Transverse colon (tissue), 4 donors: ENCODE measurements at regions not wholly inside any gene's neighbourhood (a gene's known extent, or its start where the extent isn't known, plus 50 kb on each side); places are given as distances from the start of the nearest gene placed in this dataset.

Source experiments
- DNase-seq: peaks from one replicate; pipeline ENCODE4 v3.0.0-alpha.2; 2019
- H3K27ac ChIP-seq, 4 donors: fragments of 200-600 bp; sonication (generic); 2 replicates each; pipeline ENCODE4 v1.5.1; 2016 to 2018; ENCODE audit warnings: inconsistent platforms in 4 of 4
- H3K27me3 ChIP-seq: fragments of 200-600 bp; sonication (generic); 2 replicates; pipeline ENCODE4 v1.5.1; 2017; ENCODE audit warnings: inconsistent platforms
- H3K36me3 ChIP-seq, 4 donors: fragments of 200-600 bp; sonication (generic); 2 replicates each; pipeline ENCODE4 v1.5.1; 2017 to 2019; ENCODE audit warnings: inconsistent platforms in 4 of 4
- H3K4me1 ChIP-seq, 4 donors: fragments of 200-600 bp; sonication (generic); 2 replicates each; pipeline ENCODE4 v1.5.1; 2017 to 2020; ENCODE audit warnings: inconsistent platforms in 4 of 4
- H3K4me3 ChIP-seq, 4 donors: fragments of 200-600 bp; sonication (generic); 1 replicate in 1 of 4; 2 replicates in 3 of 4; pipeline versions ENCODE4 v1.5.1 to v1.6.1; 2017 to 2019; ENCODE audit warnings: inconsistent platforms in 4 of 4
- H3K9me3 ChIP-seq, 2 donors: fragments of 200-600 bp; sonication (generic); 2 replicates each; pipeline ENCODE4 v1.5.1; 2017 to 2019; ENCODE audit warnings: inconsistent platforms in 2 of 2
- EP300 ChIP-seq: sonication (generic); formaldehyde crosslinking; IDR thresholded peaks from one replicate; pipeline ENCODE4 v1.6.1; 2017; ENCODE audit warnings: antibody characterized with exemption, low read depth
- POLR2A ChIP-seq: fragments of 450-650 bp; IDR thresholded peaks from one replicate; pipeline ENCODE4 v1.6.1; 2016; ENCODE audit warnings: antibody characterized with exemption, mild to moderate bottlenecking, moderate library complexity
- POLR2AphosphoS5 ChIP-seq, 3 donors: sonication (generic); formaldehyde crosslinking; IDR thresholded peaks; one replicate each; pipeline ENCODE4 v1.6.1; 2016; ENCODE audit warnings: antibody characterized with exemption in 3 of 3
- WGBS, 2 donors: methylation state at CpG; one replicate each; pipeline ENCODE4 v1.1.5; 2018; ENCODE audit warnings: low coverage in 1 of 2; 5-methylcytosine and 5-hydroxymethylcytosine counted together
- in situ Hi-C, 4 donors: fragments of 200-750 bp; cut with MboI; loops; one replicate each; pipeline versions ENCODE4 v1.15.0 to v1.15.1; 2017; ENCODE audit warnings: low sequenced_read_pairs in 3 of 4, low pct_ligation_motif_present in 1 of 4, low pct_unique_long_range_greater_than_20kb in 1 of 4
- intact Hi-C: fragments of 100-400 bp; cut with DNase I; formaldehyde crosslinking; loops from one replicate; pipeline ENCODE4 v1.15.1; 2023; ENCODE audit warnings: low total_unique reads
- TF ChIP-seq, protein P1 (sequence below), 5 experiments: fragments of 200-600 bp in 3 of 5; fragments of 450-650 bp in 2 of 5; sonication (generic) in 3 of 5; IDR thresholded peaks; 1 replicate in 2 of 5; 2 replicates in 3 of 5; pipeline ENCODE4 v1.5.1; 2016 to 2017; ENCODE audit warnings: antibody characterized with exemption in 5 of 5, inconsistent platforms in 3 of 5, mild to moderate bottlenecking in 2 of 5, moderate library complexity in 1 of 5

DNA sequence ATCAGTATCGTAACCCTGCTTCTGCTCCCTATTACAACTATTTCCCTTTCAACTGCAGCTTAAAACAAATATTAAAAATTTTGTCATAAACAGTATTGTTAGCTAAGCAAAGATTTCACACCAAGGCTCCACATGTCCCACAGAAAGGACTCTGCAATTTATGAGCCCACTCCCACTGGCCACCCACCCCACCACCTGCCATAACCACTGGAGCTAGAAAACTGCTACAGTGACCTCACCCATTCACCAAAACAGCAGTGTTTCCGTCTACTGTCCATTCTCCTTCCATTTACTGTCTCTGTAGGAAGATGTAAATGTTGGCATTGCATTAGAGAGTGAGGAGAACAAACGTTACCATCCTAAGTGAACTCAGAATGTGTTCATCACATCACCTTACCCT, 150.9 kb downstream of the IMPG2 start:
- TF ChIP-seq POLR2AphosphoS5 (IDR thresholded peaks at IDR 0.05) (no peak), POLR2A (no peak), EP300 (no peak)
- TF ChIP-seq, protein P1, sequence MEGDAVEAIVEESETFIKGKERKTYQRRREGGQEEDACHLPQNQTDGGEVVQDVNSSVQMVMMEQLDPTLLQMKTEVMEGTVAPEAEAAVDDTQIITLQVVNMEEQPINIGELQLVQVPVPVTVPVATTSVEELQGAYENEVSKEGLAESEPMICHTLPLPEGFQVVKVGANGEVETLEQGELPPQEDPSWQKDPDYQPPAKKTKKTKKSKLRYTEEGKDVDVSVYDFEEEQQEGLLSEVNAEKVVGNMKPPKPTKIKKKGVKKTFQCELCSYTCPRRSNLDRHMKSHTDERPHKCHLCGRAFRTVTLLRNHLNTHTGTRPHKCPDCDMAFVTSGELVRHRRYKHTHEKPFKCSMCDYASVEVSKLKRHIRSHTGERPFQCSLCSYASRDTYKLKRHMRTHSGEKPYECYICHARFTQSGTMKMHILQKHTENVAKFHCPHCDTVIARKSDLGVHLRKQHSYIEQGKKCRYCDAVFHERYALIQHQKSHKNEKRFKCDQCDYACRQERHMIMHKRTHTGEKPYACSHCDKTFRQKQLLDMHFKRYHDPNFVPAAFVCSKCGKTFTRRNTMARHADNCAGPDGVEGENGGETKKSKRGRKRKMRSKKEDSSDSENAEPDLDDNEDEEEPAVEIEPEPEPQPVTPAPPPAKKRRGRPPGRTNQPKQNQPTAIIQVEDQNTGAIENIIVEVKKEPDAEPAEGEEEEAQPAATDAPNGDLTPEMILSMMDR (IDR thresholded peaks at IDR 0.05), result no peak
- no peaks in the 10 kb centered on the region for H3K36me3 ChIP-seq
- no peaks in the 10 kb centered on the region for H3K9me3 ChIP-seq
- H3K4me1 ChIP-seq, result peaks cover 0 to 5% (median 0%) of the 10 kb centered on the region in 4 donors
- peak overlapping the region; percentile 10 to 64 (median 49) for H3K27ac ChIP-seq
- in situ Hi-C loops (no loop called here), intact Hi-C loops (no loop called here)
- whole genome bisulfite sequencing, 2 donors, result 68 to 72% methylated on average over 2 to 3 of the region's 3 CpGs
- no peaks in the 10 kb centered on the region for H3K27me3 ChIP-seq
- DNase-seq, result no peak
- H3K4me3 ChIP-seq, result no peak overlapping the region

DNA sequence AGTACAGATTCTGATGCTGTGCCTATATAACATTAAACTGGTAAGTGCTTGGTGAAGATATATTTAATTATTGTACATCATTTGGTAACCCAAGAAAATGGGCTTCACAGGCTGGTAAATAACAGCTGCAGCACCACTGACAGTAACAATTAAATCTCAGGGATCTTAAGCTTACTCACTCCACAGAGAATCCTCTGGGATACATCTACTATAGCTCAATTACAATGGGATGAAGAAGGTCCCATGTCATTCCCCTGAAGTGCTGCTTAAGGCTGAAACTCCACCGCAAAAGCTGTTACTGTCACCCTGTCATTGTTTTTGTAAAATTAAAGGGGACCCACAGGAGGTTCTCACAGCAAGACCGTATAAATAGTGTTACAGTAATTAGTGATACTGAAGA, 153.0 kb downstream of the IMPG2 start:
- no peaks in the 10 kb centered on the region for H3K36me3 ChIP-seq
- intact Hi-C loops, result no loop called here
- no peak overlapping the region for H3K4me3 ChIP-seq
- no peaks in the 10 kb centered on the region for H3K27me3 ChIP-seq
- no peak overlapping the region for H3K27ac ChIP-seq
- TF ChIP-seq POLR2AphosphoS5 (IDR thresholded peaks at IDR 0.05), result no peak
- no peak for TF ChIP-seq POLR2A
- TF ChIP-seq EP300, result no peak
- TF ChIP-seq, protein P1 (IDR thresholded peaks at IDR 0.05), result no peak
- DNase-seq, result no peak
- 92 to 100% methylated on average over 2 of the region's 2 CpGs for WGBS, 2 donors
- in situ Hi-C loops, result no loop called here
- peaks cover 0 to 5% (median 0%) of the 10 kb centered on the region in 4 donors for H3K4me1 ChIP-seq
- no peaks in the 10 kb centered on the region for H3K9me3 ChIP-seq

DNA sequence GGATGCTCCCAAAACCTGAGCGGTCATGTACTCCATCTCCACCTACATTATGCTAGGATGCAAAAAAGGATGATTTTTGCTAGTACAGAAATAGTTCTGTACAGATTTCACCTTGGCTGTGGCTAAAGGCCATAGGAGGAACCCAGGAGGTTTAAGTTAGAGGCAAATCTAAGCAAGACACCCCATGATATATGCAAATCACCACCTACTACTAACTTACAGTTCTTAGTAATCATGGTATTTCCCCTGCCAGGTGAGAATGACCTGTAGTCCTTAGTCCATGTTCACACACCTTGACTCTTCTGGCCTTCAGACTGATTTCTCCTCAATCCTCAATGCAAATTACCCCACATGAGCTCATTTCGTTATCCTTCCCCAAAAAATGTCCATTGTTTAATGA, 154.2 kb downstream of the IMPG2 start:
- in situ Hi-C loops (no loop called here), intact Hi-C loops (no loop called here)
- H3K27ac ChIP-seq, result no peak overlapping the region
- TF ChIP-seq, protein P1 (IDR thresholded peaks at IDR 0.05), result no peak
- no peak for TF ChIP-seq POLR2AphosphoS5 (IDR thresholded peaks at IDR 0.05)
- TF ChIP-seq EP300, result no peak
- no peak for TF ChIP-seq POLR2A
- H3K36me3 ChIP-seq, result no peaks in the 10 kb centered on the region
- H3K4me3 ChIP-seq, result no peak overlapping the region
- WGBS, 2 donors, result 55 to 91% methylated on average over 2 of the region's 2 CpGs
- H3K4me1 ChIP-seq, result peaks cover 0 to 5% (median 0%) of the 10 kb centered on the region in 4 donors
- H3K27me3 ChIP-seq, result no peaks in the 10 kb centered on the region
- DNase-seq, result no peak
- no peaks in the 10 kb centered on the region for H3K9me3 ChIP-seq

DNA sequence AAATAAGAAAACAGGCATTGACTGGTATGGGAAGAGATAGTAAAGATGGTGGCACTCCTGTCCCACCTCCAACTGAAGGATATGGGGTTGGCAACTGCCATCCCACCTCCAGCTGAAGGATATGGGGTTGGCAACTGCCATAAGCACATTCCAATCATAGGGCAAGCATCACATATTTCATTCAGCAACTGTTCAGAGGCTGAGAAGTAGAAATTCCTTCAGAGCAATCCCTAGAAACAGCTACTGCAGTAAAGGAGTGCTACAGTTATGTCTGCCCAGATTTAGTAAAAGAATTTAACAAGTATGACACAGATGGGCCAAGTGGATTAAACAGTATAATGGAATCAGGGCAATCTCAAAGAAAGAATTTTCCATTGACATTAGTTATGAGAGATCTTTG, 156.8 kb downstream of the IMPG2 start:
- no peak for TF ChIP-seq POLR2AphosphoS5 (IDR thresholded peaks at IDR 0.05)
- TF ChIP-seq, protein P1 (IDR thresholded peaks at IDR 0.05), result no peak
- no peak for TF ChIP-seq EP300
- TF ChIP-seq POLR2A, result no peak
- H3K9me3 ChIP-seq, result no peaks in the 10 kb centered on the region
- DNase-seq, result no peak
- H3K36me3 ChIP-seq, result no peaks in the 10 kb centered on the region
- intact Hi-C loops, result no loop called here
- H3K27ac ChIP-seq, result no peak overlapping the region
- in situ Hi-C loops, result no loop called here
- no peaks in the 10 kb centered on the region for H3K4me1 ChIP-seq
- no peaks in the 10 kb centered on the region for H3K27me3 ChIP-seq
- H3K4me3 ChIP-seq, result no peak overlapping the region
